Liver (tissue), 8 donors: ENCODE measurements at regions not wholly inside any gene's neighbourhood (a gene's known extent, or its start where the extent isn't known, plus 50 kb on each side); places are given as distances from the start of the nearest gene placed in this dataset.
"Not testable (repeated sequence)": the region's sequence is repeated elsewhere in the genome, so short reads cannot be mapped to it uniquely, and the experiment has no call there.

ENCODE experiments used
- DNase-seq: peaks from one replicate; pipeline ENCODE4 v3.0.0-alpha.2; 2017; ENCODE audit warnings: low spot score
- H3K27ac ChIP-seq, 2 donors: one replicate each; pipeline ENCODE4 v1.7.0; 2013; ENCODE audit warnings: inconsistent platforms in 2 of 2, low read length in 2 of 2, control low read depth in 1 of 2, low read depth in 1 of 2, mild to moderate bottlenecking in 1 of 2
- H3K27me3 ChIP-seq, 4 donors: one replicate each; pipeline versions ENCODE4 v1.6.1 to v1.7.0; 2013; ENCODE audit warnings: low read length in 3 of 4, inconsistent platforms in 1 of 4, mild to moderate bottlenecking in 1 of 4, moderate library complexity in 1 of 4; ENCODE audit not compliant: control insufficient read depth in 4 of 4, insufficient read depth in 4 of 4
- H3K36me3 ChIP-seq, 4 donors: one replicate each; pipeline versions ENCODE4 v1.6.1 to v1.7.0; 2013; ENCODE audit warnings: low read length in 3 of 4, mild to moderate bottlenecking in 3 of 4, low read depth in 1 of 4, moderate library complexity in 1 of 4; ENCODE audit not compliant: control insufficient read depth in 4 of 4, insufficient read depth in 3 of 4
- H3K4me1 ChIP-seq, 4 donors: one replicate each; pipeline versions ENCODE4 v1.6.1 to v1.7.0; 2013; ENCODE audit warnings: low read length in 3 of 4, mild to moderate bottlenecking in 3 of 4, moderate library complexity in 1 of 4; ENCODE audit not compliant: control insufficient read depth in 4 of 4, insufficient read depth in 4 of 4
- H3K4me3 ChIP-seq, 3 donors: one replicate each; pipeline versions ENCODE4 v1.6.1 to v1.7.0; 2013; ENCODE audit warnings: low read length in 3 of 3, control low read depth in 1 of 3, low read depth in 1 of 3, mild to moderate bottlenecking in 1 of 3
- H3K9ac ChIP-seq, 2 donors: one replicate each; pipeline ENCODE4 v1.7.0; 2013; ENCODE audit warnings: low read length in 2 of 2, mild to moderate bottlenecking in 2 of 2, moderate library complexity in 2 of 2, control low read depth in 1 of 2, low read depth in 1 of 2
- H3K9me3 ChIP-seq, 4 donors: one replicate each; pipeline versions ENCODE4 v1.6.1 to v1.7.0; 2013; ENCODE audit warnings: low read length in 3 of 4; ENCODE audit not compliant: control insufficient read depth in 4 of 4
- ATF3 ChIP-seq: IDR thresholded peaks from 2 replicates; pipeline ENCODE4 v1.6.1; 2016; ENCODE audit warnings: antibody characterized with exemption
- CTCF ChIP-seq: fragments of 150-350 bp; IDR thresholded peaks from 2 replicates; pipeline ENCODE4 v1.5.1; 2017; ENCODE audit warnings: improper control_type of control experiment, low read depth, low read length; ENCODE audit not compliant: missing input control
- EGR1 ChIP-seq, 2 donors: IDR thresholded peaks; 2 replicates each; pipeline ENCODE4 v1.6.1; 2016 to 2018; ENCODE audit warnings: antibody characterized with exemption in 2 of 2, low read depth in 2 of 2
- FOXA2 ChIP-seq: IDR thresholded peaks from 2 replicates; pipeline ENCODE4 v1.6.1; 2016; ENCODE audit warnings: antibody characterized with exemption
- GABPA ChIP-seq, 2 donors: IDR thresholded peaks in 1 of 2; conservative IDR thresholded peaks in 1 of 2; 2 replicates each; pipeline ENCODE4 v1.6.1; 2016; ENCODE audit warnings: antibody characterized with exemption in 2 of 2, mild to moderate bottlenecking in 1 of 2, moderate library complexity in 1 of 2
- HNF4A ChIP-seq, 2 donors: conservative IDR thresholded peaks; 2 replicates each; pipeline ENCODE4 v1.6.1; 2016; ENCODE audit warnings: antibody characterized with exemption in 2 of 2, mild to moderate bottlenecking in 2 of 2
- JUND ChIP-seq, 2 donors: IDR thresholded peaks; 2 replicates each; pipeline ENCODE4 v1.6.1; 2016; ENCODE audit warnings: antibody characterized with exemption in 2 of 2
- NR2F2 ChIP-seq: IDR thresholded peaks from 2 replicates; pipeline ENCODE4 v1.6.1; 2016; ENCODE audit warnings: antibody characterized with exemption
- RAD21 ChIP-seq, 2 donors: IDR thresholded peaks; 2 replicates each; pipeline ENCODE4 v1.6.1; 2016; ENCODE audit warnings: antibody characterized with exemption in 2 of 2, mild to moderate bottlenecking in 2 of 2
- REST ChIP-seq: IDR thresholded peaks from 2 replicates; pipeline ENCODE4 v1.6.1; 2016; ENCODE audit warnings: antibody characterized with exemption, mild to moderate bottlenecking
- RXRA ChIP-seq, 2 donors: IDR thresholded peaks; 2 replicates each; pipeline ENCODE4 v1.6.1; 2017 to 2018; ENCODE audit warnings: antibody characterized with exemption in 2 of 2, mild to moderate bottlenecking in 1 of 2
- SP1 ChIP-seq: IDR thresholded peaks from 2 replicates; pipeline ENCODE4 v1.6.1; 2018; ENCODE audit warnings: antibody characterized with exemption, mild to moderate bottlenecking
- TAF1 ChIP-seq: conservative IDR thresholded peaks from 2 replicates; pipeline ENCODE4 v1.6.1; 2016; ENCODE audit warnings: antibody characterized with exemption, mild to moderate bottlenecking
- YY1 ChIP-seq: IDR thresholded peaks from 2 replicates; pipeline ENCODE4 v1.6.1; 2016; ENCODE audit warnings: antibody characterized with exemption, mild to moderate bottlenecking
- ZBTB33 ChIP-seq: IDR thresholded peaks from 2 replicates; pipeline ENCODE4 v1.6.1; 2016; ENCODE audit warnings: antibody characterized with exemption
- WGBS: extraction: QIAGEN DNeasy Blood & Tissue Kit; methylation state at CpG from one replicate; pipeline ENCODE4 v1.1.7; 2013; 5-methylcytosine and 5-hydroxymethylcytosine counted together
- donor health status: healthy.
- donor health status: healthy.
- donor health status: healthy.
- donor health status: healthy.
- donor health status: healthy.

GRCh38 chr19:56905631-56906150, 65.2 kb upstream of the PEG3 start:
- H3K36me3 ChIP-seq, result no peaks in the 10 kb centered on the region
- peaks cover 0 to 11% (median 5%) of the 10 kb centered on the region in 4 donors for H3K9me3 ChIP-seq
- H3K4me3 ChIP-seq, result no peak overlapping the region
- TF ChIP-seq FOXA2, result no peak
- no peak for TF ChIP-seq JUND (IDR thresholded peaks at IDR 0.05)
- no peak for TF ChIP-seq GABPA (IDR thresholded peaks at IDR 0.05 in 1 of 2, conservative IDR thresholded peaks at IDR 0.05 in 1 of 2)
- TF ChIP-seq SP1, result no peak
- TF ChIP-seq ATF3, result no peak
- TF ChIP-seq ZBTB33, result no peak
- no peak for TF ChIP-seq RAD21 (IDR thresholded peaks at IDR 0.05)
- no peak overlapping the region for H3K9ac ChIP-seq
- 89% methylated on average over 6 of the region's 6 CpGs for WGBS
- H3K4me1 ChIP-seq, result no peaks in the 10 kb centered on the region
- no peak overlapping the region for H3K27ac ChIP-seq
- no peak for DNase-seq
- no peaks in the 10 kb centered on the region for H3K27me3 ChIP-seq

- Histone ChIP-seq H3K4me1 (no peaks in the 10 kb centered on the region), H3K9ac (no peak overlapping the region), H3K9me3 (peaks cover 2 to 12% (median 7%) of the 10 kb centered on the region in 4 donors), H3K27ac (no peak overlapping the region), H3K27me3 (peaks cover 0 to 4% (median 0%) of the 10 kb centered on the region in 4 donors), H3K36me3 (no peaks in the 10 kb centered on the region), H3K4me3 (no peak overlapping the region)
- TF ChIP-seq JUND (IDR thresholded peaks at IDR 0.05) (no peak), RAD21 (IDR thresholded peaks at IDR 0.05) (no peak), ATF3 (no peak), ZBTB33 (no peak), YY1 (no peak), NR2F2 (no peak), REST (no peak), EGR1 (IDR thresholded peaks at IDR 0.05; ENCODE audit: low read depth in 2 of 2) (no peak), TAF1 (no peak), HNF4A (conservative IDR thresholded peaks at IDR 0.05) (no peak), RXRA (IDR thresholded peaks at IDR 0.05) (no peak), FOXA2 (no peak), CTCF (no peak), SP1 (no peak)
- DNase-seq, result no peak
- 87% methylated on average over 10 of the region's 10 CpGs for WGBS
Measured at GRCh38 chr19:56912401-56913112, 72.0 kb upstream of the PEG3 start.

- H3K9me3 ChIP-seq, result peaks cover 2 to 14% (median 7%) of the 10 kb centered on the region in 4 donors
- H3K9ac ChIP-seq, H3K4me1 ChIP-seq, DNase-seq, H3K27ac ChIP-seq, H3K4me3 ChIP-seq, H3K27me3 ChIP-seq, H3K36me3 ChIP-seq: not testable (repeated sequence)
- WGBS, result 76% methylated on average over 4 of the region's 4 CpGs
Measured at GRCh38 chr19:56913113-56913455, 72.6 kb upstream of the PEG3 start.
